ENCODE measurements at regions not wholly inside any gene's neighbourhood (a gene's known extent, or its start where the extent isn't known, plus 50 kb on each side); places are given as distances from the start of the nearest gene placed in this dataset.

GRCh38 chr5:42878550-42878949 is 66.9 kb upstream of the SELENOP start:
- H3K27ac Mint-ChIP-seq = no peak overlapping the region
- no peak overlapping the region for H3K4me3 Mint-ChIP-seq
- intact Hi-C loops (cut with micrococcal nuclease) = no loop called here
- no peaks in the 10 kb centered on the region for H3K9me3 Mint-ChIP-seq
- DNase-seq (no peak), ATAC-seq (no peak)
- ChIA-PET CTCF (interaction anchor here (1.1 to 4.0 kb wide), 2 partner anchors 11 to 30 kb away, joined by 3 to 30 read pairs; no protein-coding TSS in a partner anchor), POLR2A (interaction anchor here (0.6 kb wide), 1 partner anchor 480 kb away, joined by 3 read pairs; no protein-coding TSS in a partner anchor)
- H3K36me3 Mint-ChIP-seq (ENCODE audit: low read depth) = no peaks in the 10 kb centered on the region
- H3K27me3 Mint-ChIP-seq = peaks cover 3% of the 10 kb centered on the region
- TF ChIP-seq CTCF (IDR thresholded peaks at IDR 0.05) = no peak
- H3K4me1 Mint-ChIP-seq (ENCODE audit: low read depth) = peaks cover 4% of the 10 kb centered on the region

GRCh38 chr5:42878041-42878440 is 66.3 kb upstream of the SELENOP start:
- Mint-ChIP-seq H3K4me1 (ENCODE audit: low read depth) (peaks cover 4% of the 10 kb centered on the region), H3K4me3 (no peak overlapping the region), H3K36me3 (ENCODE audit: low read depth) (no peaks in the 10 kb centered on the region), H3K27ac (no peak overlapping the region), H3K27me3 (peaks cover 3% of the 10 kb centered on the region), H3K9me3 (no peaks in the 10 kb centered on the region)
- DNase-seq (no peak), ATAC-seq (no peak)
- ChIA-PET POLR2A (no interaction called here), CTCF (interaction anchor here (0.7 to 4.0 kb wide), 2 partner anchors 11 to 631 kb away, joined by 3 to 30 read pairs; no protein-coding TSS in a partner anchor)
- TF ChIP-seq CTCF (IDR thresholded peaks at IDR 0.05) = no peak
- intact Hi-C loops (cut with micrococcal nuclease) = no loop called here

GRCh38 chr5:42877431-42877830 is 65.7 kb upstream of the SELENOP start:
- H3K4me3 Mint-ChIP-seq = no peak overlapping the region
- H3K36me3 Mint-ChIP-seq (ENCODE audit: low read depth) = no peaks in the 10 kb centered on the region
- ChIA-PET CTCF (interaction anchor here (4.0 kb wide), 1 partner anchor 12 kb away, joined by 30 read pairs; no protein-coding TSS in a partner anchor), POLR2A (no interaction called here)
- H3K27ac Mint-ChIP-seq = no peak overlapping the region
- peaks cover 3% of the 10 kb centered on the region for H3K27me3 Mint-ChIP-seq
- ATAC-seq (no peak), DNase-seq (no peak)
- intact Hi-C loops (cut with micrococcal nuclease) = no loop called here
- H3K9me3 Mint-ChIP-seq = no peaks in the 10 kb centered on the region
- no peak for TF ChIP-seq CTCF (IDR thresholded peaks at IDR 0.05)
- peaks cover 4% of the 10 kb centered on the region for H3K4me1 Mint-ChIP-seq (ENCODE audit: low read depth)

- CTCF ChIA-PET = no interaction called here
- Mint-ChIP-seq H3K27me3 (peaks cover 3% of the 10 kb centered on the region), H3K4me1 (ENCODE audit: low read depth) (peaks cover 4% of the 10 kb centered on the region), H3K9me3 (no peaks in the 10 kb centered on the region), H3K27ac (no peak overlapping the region), H3K36me3 (ENCODE audit: low read depth) (no peaks in the 10 kb centered on the region), H3K4me3 (no peak overlapping the region)
- TF ChIP-seq CTCF (IDR thresholded peaks at IDR 0.05) = no peak
- POLR2A ChIA-PET = no interaction called here
- ATAC-seq = no peak
- intact Hi-C loops (cut with micrococcal nuclease) = no loop called here
- DNase-seq = no peak
These were observed 64.7 kb upstream of the SELENOP start for GRCh38 chr5:42876375-42876844.

- intact Hi-C loops (cut with micrococcal nuclease) = no loop called here
- ChIA-PET POLR2A (no interaction called here), CTCF (interaction anchor here (1.0 kb wide), 1 partner anchor 14 kb away, joined by 4 read pairs; no protein-coding TSS in a partner anchor)
- TF ChIP-seq CTCF (IDR thresholded peaks at IDR 0.05) = no peak
- H3K36me3 Mint-ChIP-seq (ENCODE audit: low read depth) = no peaks in the 10 kb centered on the region
- no peak overlapping the region for H3K4me3 Mint-ChIP-seq
- H3K27me3 Mint-ChIP-seq = peaks cover 3% of the 10 kb centered on the region
- H3K9me3 Mint-ChIP-seq = no peaks in the 10 kb centered on the region
- ATAC-seq = no peak
- H3K4me1 Mint-ChIP-seq (ENCODE audit: low read depth) = peaks cover 4% of the 10 kb centered on the region
- no peak overlapping the region for H3K27ac Mint-ChIP-seq
- DNase-seq = no peak
These were observed 64.2 kb upstream of the SELENOP start for GRCh38 chr5:42875785-42876374.
